ENCODE measurements at regions not wholly inside any gene's neighbourhood (a gene's known extent, or its start where the extent isn't known, plus 50 kb on each side); places are given as distances from the start of the nearest gene placed in this dataset.
"Not testable (repeated sequence)": the region's sequence is repeated elsewhere in the genome, so short reads cannot be mapped to it uniquely, and the experiment has no call there.

- H3K4me3 Mint-ChIP-seq (ENCODE audit: unreplicated experiment); H3K27me3 Mint-ChIP-seq (ENCODE audit: unreplicated experiment); H3K4me1 Mint-ChIP-seq (ENCODE audit: unreplicated experiment); H3K9me3 Mint-ChIP-seq (ENCODE audit: unreplicated experiment); H3K27ac Mint-ChIP-seq (ENCODE audit: unreplicated experiment); H3K36me3 Mint-ChIP-seq (ENCODE audit: unreplicated experiment); DNase-seq (ENCODE audit: extremely low spot score, unreplicated experiment): not testable (repeated sequence)
These were observed 100.6 kb downstream of the DEFB131A start for GRCh38 chr4:9544851-9545250.

- not testable (repeated sequence) for H3K27ac Mint-ChIP-seq (ENCODE audit: unreplicated experiment); DNase-seq (ENCODE audit: extremely low spot score, unreplicated experiment); H3K4me1 Mint-ChIP-seq (ENCODE audit: unreplicated experiment); H3K9me3 Mint-ChIP-seq (ENCODE audit: unreplicated experiment); H3K36me3 Mint-ChIP-seq (ENCODE audit: unreplicated experiment); H3K27me3 Mint-ChIP-seq (ENCODE audit: unreplicated experiment); H3K4me3 Mint-ChIP-seq (ENCODE audit: unreplicated experiment)
These were observed 103.3 kb downstream of the DEFB131A start for GRCh38 chr4:9547470-9547869.

GRCh38 chr4:9556076-9556475, 111.9 kb downstream of the DEFB131A start:
- not testable (repeated sequence) for H3K4me1 Mint-ChIP-seq (ENCODE audit: unreplicated experiment); H3K4me3 Mint-ChIP-seq (ENCODE audit: unreplicated experiment); H3K27me3 Mint-ChIP-seq (ENCODE audit: unreplicated experiment); H3K9me3 Mint-ChIP-seq (ENCODE audit: unreplicated experiment); H3K36me3 Mint-ChIP-seq (ENCODE audit: unreplicated experiment); H3K27ac Mint-ChIP-seq (ENCODE audit: unreplicated experiment)
- DNase-seq (ENCODE audit: extremely low spot score, unreplicated experiment): peak; percentile 1

GRCh38 chr4:9577869-9578268, 133.7 kb downstream of the DEFB131A start:
- H3K36me3 Mint-ChIP-seq (ENCODE audit: unreplicated experiment); H3K27me3 Mint-ChIP-seq (ENCODE audit: unreplicated experiment); DNase-seq (ENCODE audit: extremely low spot score, unreplicated experiment); H3K4me1 Mint-ChIP-seq (ENCODE audit: unreplicated experiment); H3K4me3 Mint-ChIP-seq (ENCODE audit: unreplicated experiment); H3K27ac Mint-ChIP-seq (ENCODE audit: unreplicated experiment): not testable (repeated sequence)
- H3K9me3 Mint-ChIP-seq (ENCODE audit: unreplicated experiment): peaks cover 46% of the 10 kb centered on the region

GRCh38 chr4:9582880-9583279, 138.7 kb downstream of the DEFB131A start:
- not testable (repeated sequence) for H3K4me3 Mint-ChIP-seq (ENCODE audit: unreplicated experiment); H3K27ac Mint-ChIP-seq (ENCODE audit: unreplicated experiment); DNase-seq (ENCODE audit: extremely low spot score, unreplicated experiment); H3K27me3 Mint-ChIP-seq (ENCODE audit: unreplicated experiment); H3K36me3 Mint-ChIP-seq (ENCODE audit: unreplicated experiment); H3K4me1 Mint-ChIP-seq (ENCODE audit: unreplicated experiment)
- H3K9me3 Mint-ChIP-seq (ENCODE audit: unreplicated experiment): peaks cover 24% of the 10 kb centered on the region

GRCh38 chr4:9592010-9592409, 147.8 kb downstream of the DEFB131A start:
- Mint-ChIP-seq H3K9me3 (ENCODE audit: unreplicated experiment) (peaks cover 4% of the 10 kb centered on the region), H3K36me3 (ENCODE audit: unreplicated experiment) (no peaks in the 10 kb centered on the region), H3K4me3 (ENCODE audit: unreplicated experiment) (no peak overlapping the region), H3K27ac (ENCODE audit: unreplicated experiment) (no peak overlapping the region), H3K4me1 (ENCODE audit: unreplicated experiment) (no peaks in the 10 kb centered on the region), H3K27me3 (ENCODE audit: unreplicated experiment) (no peaks in the 10 kb centered on the region)
- no peak for TF ChIP-seq CTCF (IDR thresholded peaks at IDR 0.05)
- DNase-seq (ENCODE audit: extremely low spot score, unreplicated experiment): no peak

- no peak for TF ChIP-seq CTCF (IDR thresholded peaks at IDR 0.05)
- Mint-ChIP-seq H3K36me3 (ENCODE audit: unreplicated experiment) (no peaks in the 10 kb centered on the region), H3K27me3 (ENCODE audit: unreplicated experiment) (no peaks in the 10 kb centered on the region), H3K9me3 (ENCODE audit: unreplicated experiment) (peaks cover 11% of the 10 kb centered on the region), H3K4me1 (ENCODE audit: unreplicated experiment) (no peaks in the 10 kb centered on the region), H3K4me3 (ENCODE audit: unreplicated experiment) (no peak overlapping the region), H3K27ac (ENCODE audit: unreplicated experiment) (no peak overlapping the region)
- peak; percentile 5 for DNase-seq (ENCODE audit: extremely low spot score, unreplicated experiment)
These were observed 150.7 kb downstream of the DEFB131A start for GRCh38 chr4:9594948-9595347.

GRCh38 chr4:9595531-9595930, 151.3 kb downstream of the DEFB131A start:
- H3K27me3 Mint-ChIP-seq (ENCODE audit: unreplicated experiment); DNase-seq (ENCODE audit: extremely low spot score, unreplicated experiment); H3K4me3 Mint-ChIP-seq (ENCODE audit: unreplicated experiment); H3K4me1 Mint-ChIP-seq (ENCODE audit: unreplicated experiment); H3K27ac Mint-ChIP-seq (ENCODE audit: unreplicated experiment); H3K36me3 Mint-ChIP-seq (ENCODE audit: unreplicated experiment): not testable (repeated sequence)
- H3K9me3 Mint-ChIP-seq (ENCODE audit: unreplicated experiment): peaks cover 11% of the 10 kb centered on the region

All from osteocyte (in vitro differentiated cells).